HL-60 (cell line): ENCODE measurements at regions not wholly inside any gene's neighbourhood (a gene's known extent, or its start where the extent isn't known, plus 50 kb on each side); places are given as distances from the start of the nearest gene placed in this dataset.

ENCODE experiments used
- DNase-seq, 2 experiments: peaks; one replicate each; pipeline ENCODE4 v3.0.0-alpha.2; 2010 to 2020; ENCODE audit warnings: low read depth in 1 of 2, low spot score in 1 of 2
- H3K27ac ChIP-seq: fragments of 250-450 bp; sonication (Bioruptor Pico); replicated peaks from 2 replicates; pipeline ENCODE4 v1.5.1; 2020; ENCODE audit warnings: mild to moderate bottlenecking, moderate library complexity
- H3K27me3 ChIP-seq: fragments of 250-450 bp; sonication (Bioruptor Pico); 2 replicates; pipeline ENCODE4 v1.5.1; 2021; ENCODE audit warnings: mild to moderate bottlenecking, moderate library complexity; ENCODE audit not compliant: insufficient read depth, poor library complexity, severe bottlenecking
- H3K4me3 ChIP-seq: replicated peaks from 2 replicates; pipeline ENCODE4 v1.5.1; 2011; ENCODE audit warnings: mild to moderate bottlenecking, control low read depth, low read length; ENCODE audit not compliant: insufficient read depth
- GABPA ChIP-seq: IDR thresholded peaks from 2 replicates; pipeline ENCODE4 v1.6.1; 2012; ENCODE audit warnings: low read depth
- POLR2AphosphoS5 ChIP-seq: IDR thresholded peaks from 2 replicates; pipeline ENCODE4 v1.6.1; 2012; ENCODE audit warnings: low read depth
- REST ChIP-seq: IDR thresholded peaks from 2 replicates; pipeline ENCODE4 v1.6.1; 2012; ENCODE audit warnings: low read depth; ENCODE audit not compliant: insufficient replicate concordance
- SPI1 ChIP-seq: IDR thresholded peaks from 2 replicates; pipeline ENCODE4 v1.6.1; 2012; ENCODE audit warnings: low read depth, mild to moderate bottlenecking, borderline replicate concordance
- TF ChIP-seq, protein P1 (sequence below): IDR thresholded peaks from one replicate; pipeline ENCODE4 v1.5.1; 2011; ENCODE audit warnings: low read length, control low read depth, inconsistent platforms; ENCODE audit not compliant: insufficient read depth

DNA sequence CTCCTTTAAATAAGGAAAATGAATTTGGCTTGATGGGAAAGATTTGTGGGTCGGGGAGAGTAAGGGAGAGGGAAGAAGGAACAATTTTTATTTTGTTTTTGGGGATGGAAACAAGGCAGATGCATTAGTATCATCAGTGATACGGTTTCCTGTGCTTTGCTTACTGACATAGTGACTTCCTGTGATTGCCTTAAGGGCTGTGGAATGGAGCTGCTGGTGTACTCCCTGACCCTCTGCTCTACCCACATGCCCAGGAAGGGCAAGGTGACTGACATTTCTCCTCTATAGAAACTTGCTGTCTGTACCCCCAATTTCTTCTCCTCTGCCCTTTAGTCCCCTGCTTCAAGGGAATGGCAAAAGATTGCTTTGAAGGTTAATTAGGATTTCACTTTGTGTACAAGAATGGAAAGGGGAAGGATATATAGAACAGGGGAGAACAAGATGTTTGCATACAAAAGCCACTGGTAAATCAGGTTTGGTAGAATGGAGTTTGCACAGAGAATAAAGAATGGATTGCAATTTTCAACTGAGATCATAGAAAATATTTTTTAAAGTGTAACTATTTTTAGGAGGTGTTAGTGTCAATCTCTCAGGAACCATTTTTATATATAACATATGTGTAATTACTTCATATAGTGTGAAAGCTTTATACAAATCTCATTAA is 129.0 kb upstream of the AGR3 start:
- no peak for DNase-seq
- H3K27me3 ChIP-seq = no peaks in the 10 kb centered on the region
- no peak overlapping the region for H3K4me3 ChIP-seq
- no peak for TF ChIP-seq POLR2AphosphoS5
- no peak overlapping the region for H3K27ac ChIP-seq

- no peak for DNase-seq
- no peak overlapping the region for H3K27ac ChIP-seq
- TF ChIP-seq REST (no peak), POLR2AphosphoS5 (no peak), GABPA (no peak), SPI1 (no peak)
- TF ChIP-seq, protein P1, sequence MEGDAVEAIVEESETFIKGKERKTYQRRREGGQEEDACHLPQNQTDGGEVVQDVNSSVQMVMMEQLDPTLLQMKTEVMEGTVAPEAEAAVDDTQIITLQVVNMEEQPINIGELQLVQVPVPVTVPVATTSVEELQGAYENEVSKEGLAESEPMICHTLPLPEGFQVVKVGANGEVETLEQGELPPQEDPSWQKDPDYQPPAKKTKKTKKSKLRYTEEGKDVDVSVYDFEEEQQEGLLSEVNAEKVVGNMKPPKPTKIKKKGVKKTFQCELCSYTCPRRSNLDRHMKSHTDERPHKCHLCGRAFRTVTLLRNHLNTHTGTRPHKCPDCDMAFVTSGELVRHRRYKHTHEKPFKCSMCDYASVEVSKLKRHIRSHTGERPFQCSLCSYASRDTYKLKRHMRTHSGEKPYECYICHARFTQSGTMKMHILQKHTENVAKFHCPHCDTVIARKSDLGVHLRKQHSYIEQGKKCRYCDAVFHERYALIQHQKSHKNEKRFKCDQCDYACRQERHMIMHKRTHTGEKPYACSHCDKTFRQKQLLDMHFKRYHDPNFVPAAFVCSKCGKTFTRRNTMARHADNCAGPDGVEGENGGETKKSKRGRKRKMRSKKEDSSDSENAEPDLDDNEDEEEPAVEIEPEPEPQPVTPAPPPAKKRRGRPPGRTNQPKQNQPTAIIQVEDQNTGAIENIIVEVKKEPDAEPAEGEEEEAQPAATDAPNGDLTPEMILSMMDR = no peak
- H3K27me3 ChIP-seq = no peaks in the 10 kb centered on the region
- no peak overlapping the region for H3K4me3 ChIP-seq
These were observed 131.4 kb upstream of the AGR3 start for GRCh38 chr7:17013204-17013603.

GRCh38 chr7:17014686-17015085 is 132.9 kb upstream of the AGR3 start:
- TF ChIP-seq REST (no peak), POLR2AphosphoS5 (no peak), GABPA (no peak)
- TF ChIP-seq, protein P1 = no peak
- Histone ChIP-seq H3K27ac (no peak overlapping the region), H3K27me3 (no peaks in the 10 kb centered on the region), H3K4me3 (no peak overlapping the region)
- DNase-seq = no peak

DNA sequence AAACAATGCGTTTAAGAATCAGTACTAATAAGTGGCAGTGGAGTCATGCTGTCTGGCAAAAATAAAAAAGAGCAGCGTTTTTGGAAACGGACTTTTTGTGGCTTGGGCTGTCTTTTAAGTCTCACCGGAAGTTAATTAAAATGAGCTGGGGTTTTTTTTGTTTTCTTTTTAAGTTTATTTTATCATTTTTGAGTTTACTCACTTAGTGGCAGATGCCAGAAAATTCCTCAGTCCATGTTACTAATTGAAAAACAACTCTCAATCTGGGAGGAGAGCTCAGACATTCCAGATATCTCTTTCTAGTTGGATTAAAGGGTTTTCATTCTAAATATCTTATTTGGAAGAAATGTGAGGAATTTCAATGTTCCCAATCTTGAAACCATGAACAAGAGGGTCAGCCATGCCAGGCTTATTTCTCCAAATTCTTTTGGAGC is 133.8 kb upstream of the AGR3 start:
- Histone ChIP-seq H3K27ac (no peak overlapping the region), H3K4me3 (no peak overlapping the region), H3K27me3 (no peaks in the 10 kb centered on the region)
- TF ChIP-seq SPI1 = no peak
- no peak for TF ChIP-seq REST
- TF ChIP-seq, protein P1 = no peak
- TF ChIP-seq GABPA = no peak
- TF ChIP-seq POLR2AphosphoS5 = no peak
- no peak for DNase-seq
